ENCODE measurements at regions not wholly inside any gene's neighbourhood (a gene's known extent, or its start where the extent isn't known, plus 50 kb on each side); places are given as distances from the start of the nearest gene placed in this dataset.

DNA sequence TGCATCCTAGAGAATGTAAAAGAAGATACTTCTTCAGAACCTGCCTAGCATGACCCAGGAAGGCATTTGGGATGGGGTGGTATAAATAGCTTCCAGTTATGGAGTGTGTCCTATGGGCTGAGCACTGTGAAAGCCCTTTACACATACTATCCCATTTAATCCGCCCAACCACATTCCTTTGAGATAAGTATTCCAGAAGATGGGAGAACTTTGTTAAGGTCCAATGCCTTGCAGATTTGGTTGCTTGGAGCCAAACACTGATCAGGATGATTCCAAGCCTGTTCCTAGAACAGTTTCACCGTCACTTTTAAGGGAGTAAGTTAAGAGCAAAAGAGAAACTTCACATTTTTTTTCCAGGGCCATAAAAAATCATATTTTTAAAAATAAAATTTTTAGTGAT, 82.5 kb upstream of the CLMN start:
- no peaks in the 10 kb centered on the region for H3K27me3 ChIP-seq (ENCODE audit: control insufficient read depth, extremely low read depth, insufficient read depth, low read length)
- DNase-seq (ENCODE audit: low read depth, low spot score), result no peak
- no peak overlapping the region for H3K4me3 ChIP-seq (ENCODE audit: control insufficient read depth in 2 of 3, extremely low read depth in 1 of 3, insufficient read depth in 2 of 3, low read depth in 1 of 3, low read length in 3 of 3)
- dilution Hi-C loops (cut with MboI; ENCODE audit: extremely low pct_ligation_motif_present, low sequenced_read_pairs), result no loop called here
- H3K9me1 ChIP-seq (ENCODE audit: control insufficient read depth, extremely low read depth, insufficient read depth, low read length), result no peaks in the 10 kb centered on the region
- H3K4me2 ChIP-seq (ENCODE audit: control insufficient read depth, extremely low read depth, insufficient read depth, low read depth, low read length), result no peak overlapping the region
- no peaks in the 10 kb centered on the region for H3K4me1 ChIP-seq (ENCODE audit: control insufficient read depth, extremely low read depth, insufficient read depth, low read length)
- FAIRE-seq, result no peak
- H4K20me1 ChIP-seq (ENCODE audit: control insufficient read depth, extremely low read depth, insufficient read depth, low read length), result no peaks in the 10 kb centered on the region
- TF ChIP-seq, protein P1, sequence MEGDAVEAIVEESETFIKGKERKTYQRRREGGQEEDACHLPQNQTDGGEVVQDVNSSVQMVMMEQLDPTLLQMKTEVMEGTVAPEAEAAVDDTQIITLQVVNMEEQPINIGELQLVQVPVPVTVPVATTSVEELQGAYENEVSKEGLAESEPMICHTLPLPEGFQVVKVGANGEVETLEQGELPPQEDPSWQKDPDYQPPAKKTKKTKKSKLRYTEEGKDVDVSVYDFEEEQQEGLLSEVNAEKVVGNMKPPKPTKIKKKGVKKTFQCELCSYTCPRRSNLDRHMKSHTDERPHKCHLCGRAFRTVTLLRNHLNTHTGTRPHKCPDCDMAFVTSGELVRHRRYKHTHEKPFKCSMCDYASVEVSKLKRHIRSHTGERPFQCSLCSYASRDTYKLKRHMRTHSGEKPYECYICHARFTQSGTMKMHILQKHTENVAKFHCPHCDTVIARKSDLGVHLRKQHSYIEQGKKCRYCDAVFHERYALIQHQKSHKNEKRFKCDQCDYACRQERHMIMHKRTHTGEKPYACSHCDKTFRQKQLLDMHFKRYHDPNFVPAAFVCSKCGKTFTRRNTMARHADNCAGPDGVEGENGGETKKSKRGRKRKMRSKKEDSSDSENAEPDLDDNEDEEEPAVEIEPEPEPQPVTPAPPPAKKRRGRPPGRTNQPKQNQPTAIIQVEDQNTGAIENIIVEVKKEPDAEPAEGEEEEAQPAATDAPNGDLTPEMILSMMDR (optimal IDR thresholded peaks at IDR 0.05 in 1 of 3, IDR thresholded peaks at IDR 0.05 in 1 of 3, conservative IDR thresholded peaks at IDR 0.05 in 1 of 3; ENCODE audit: extremely low read depth in 1 of 3, insufficient read depth in 2 of 3, low read length in 3 of 3), result no peak
- no peak for TF ChIP-seq EZH2 (IDR thresholded peaks at IDR 0.05; ENCODE audit: low read length)
- H2AFZ ChIP-seq (ENCODE audit: control insufficient read depth, low read length), result no peak overlapping the region
- no peaks in the 10 kb centered on the region for H3K9me3 ChIP-seq (ENCODE audit: control insufficient read depth, low read depth, low read length)
- no peak overlapping the region for H3K9ac ChIP-seq (ENCODE audit: control insufficient read depth, extremely low read depth, insufficient read depth, low read length)
- no peaks in the 10 kb centered on the region for H3K79me2 ChIP-seq (ENCODE audit: control insufficient read depth, insufficient read depth, low read length)
- no peaks in the 10 kb centered on the region for H3K36me3 ChIP-seq (ENCODE audit: control insufficient read depth in 2 of 2, extremely low read depth in 1 of 2, insufficient read depth in 2 of 2, low read length in 2 of 2)
- H3K27ac ChIP-seq (ENCODE audit: control insufficient read depth, insufficient read depth, low read length), result no peak overlapping the region

DNA sequence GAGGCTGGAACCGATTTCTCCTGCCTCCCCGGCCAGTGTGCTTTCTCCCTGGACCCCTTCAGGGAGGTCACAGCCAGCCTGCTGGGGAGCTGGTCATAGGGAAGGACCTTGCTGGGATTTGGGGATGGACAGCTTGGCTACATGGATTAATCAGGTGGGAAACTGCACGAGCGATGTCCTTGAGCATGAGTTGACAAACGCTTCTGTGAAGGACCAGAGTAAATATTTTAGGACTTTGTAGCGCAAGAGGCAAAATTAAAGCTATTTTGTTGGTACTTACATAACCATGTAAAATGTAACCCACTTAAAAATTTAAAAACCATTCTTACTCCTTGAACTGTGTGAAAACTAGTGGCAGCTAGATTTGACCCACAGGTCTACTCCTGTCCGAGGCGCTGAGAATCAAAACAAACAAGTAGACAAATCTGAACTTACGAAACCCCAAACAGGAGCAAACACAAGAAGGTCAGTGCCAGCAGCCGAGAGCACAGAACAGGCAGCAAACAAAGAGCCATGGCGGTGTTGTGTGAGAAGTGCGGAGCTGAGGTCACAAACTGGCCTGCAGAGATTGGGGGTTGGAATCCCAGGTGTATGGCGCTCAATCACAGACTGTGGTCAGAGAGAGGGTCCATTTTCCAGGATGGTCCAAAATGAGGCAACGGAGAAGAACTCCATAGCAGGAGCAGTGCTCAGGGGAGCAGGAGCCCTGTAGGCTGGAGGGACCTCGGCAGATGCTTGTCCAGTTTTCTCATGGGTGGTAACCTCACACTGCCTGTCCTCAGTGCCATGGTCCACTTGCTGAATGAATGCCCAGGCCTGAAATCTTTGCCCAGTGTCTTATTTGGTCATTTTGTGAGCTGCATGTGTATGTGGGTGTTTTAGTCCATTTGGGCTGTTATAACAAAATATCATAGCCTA, 79.2 kb upstream of the CLMN start:
- H3K27me3 ChIP-seq (ENCODE audit: control insufficient read depth, extremely low read depth, insufficient read depth, low read length), result no peaks in the 10 kb centered on the region
- H3K4me3 ChIP-seq (ENCODE audit: control insufficient read depth in 2 of 3, extremely low read depth in 1 of 3, insufficient read depth in 2 of 3, low read depth in 1 of 3, low read length in 3 of 3), result no peak overlapping the region
- H3K79me2 ChIP-seq (ENCODE audit: control insufficient read depth, insufficient read depth, low read length), result no peaks in the 10 kb centered on the region
- H3K9me3 ChIP-seq (ENCODE audit: control insufficient read depth, low read depth, low read length), result no peaks in the 10 kb centered on the region
- no peaks in the 10 kb centered on the region for H3K36me3 ChIP-seq (ENCODE audit: control insufficient read depth in 2 of 2, extremely low read depth in 1 of 2, insufficient read depth in 2 of 2, low read length in 2 of 2)
- no peaks in the 10 kb centered on the region for H4K20me1 ChIP-seq (ENCODE audit: control insufficient read depth, extremely low read depth, insufficient read depth, low read length)
- FAIRE-seq (no peak), DNase-seq (ENCODE audit: low read depth, low spot score) (no peak)
- no peaks in the 10 kb centered on the region for H3K9me1 ChIP-seq (ENCODE audit: control insufficient read depth, extremely low read depth, insufficient read depth, low read length)
- dilution Hi-C loops (cut with MboI; ENCODE audit: extremely low pct_ligation_motif_present, low sequenced_read_pairs), result no loop called here
- no peak overlapping the region for H3K27ac ChIP-seq (ENCODE audit: control insufficient read depth, insufficient read depth, low read length)
- no peak overlapping the region for H2AFZ ChIP-seq (ENCODE audit: control insufficient read depth, low read length)
- TF ChIP-seq, protein P1 (optimal IDR thresholded peaks at IDR 0.05 in 1 of 3, IDR thresholded peaks at IDR 0.05 in 1 of 3, conservative IDR thresholded peaks at IDR 0.05 in 1 of 3; ENCODE audit: extremely low read depth in 1 of 3, insufficient read depth in 2 of 3, low read length in 3 of 3), result no peak
- TF ChIP-seq EZH2 (IDR thresholded peaks at IDR 0.05; ENCODE audit: low read length), result no peak
- H3K4me1 ChIP-seq (ENCODE audit: control insufficient read depth, extremely low read depth, insufficient read depth, low read length), result no peaks in the 10 kb centered on the region
- no peak overlapping the region for H3K4me2 ChIP-seq (ENCODE audit: control insufficient read depth, extremely low read depth, insufficient read depth, low read depth, low read length)
- H3K9ac ChIP-seq (ENCODE audit: control insufficient read depth, extremely low read depth, insufficient read depth, low read length), result no peak overlapping the region

All from keratinocyte (primary cell).